ENCODE measurements at regions not wholly inside any gene's neighbourhood (a gene's known extent, or its start where the extent isn't known, plus 50 kb on each side); places are given as distances from the start of the nearest gene placed in this dataset.

DNA sequence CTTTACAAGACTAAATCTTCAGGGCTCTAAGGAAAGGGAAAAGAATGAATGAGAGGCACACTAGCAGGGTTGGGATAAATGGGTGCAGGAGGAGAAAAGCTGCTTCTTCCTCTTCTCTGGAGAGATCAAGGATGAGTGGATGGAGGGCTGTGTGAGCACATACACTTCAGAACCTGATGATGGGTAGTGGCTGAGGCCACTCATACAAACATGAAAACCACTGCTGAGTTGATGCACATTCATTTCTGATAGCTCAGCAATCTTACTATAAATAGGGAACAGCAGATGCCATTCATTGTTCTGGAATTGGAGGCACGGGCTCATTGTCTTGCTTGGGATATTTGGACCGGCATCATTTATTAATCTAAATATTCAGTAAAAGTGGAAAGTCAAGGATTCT lies 152.4 kb upstream of the KCTD1 start:
- H3K27ac ChIP-seq (ENCODE audit: low read length), result no peak overlapping the region
- no peaks in the 10 kb centered on the region for H3K27me3 ChIP-seq (ENCODE audit: control insufficient read depth, insufficient read depth, low read length)
- H3K4me1 Mint-ChIP-seq, result no peaks in the 10 kb centered on the region
- TF ChIP-seq, protein P1, sequence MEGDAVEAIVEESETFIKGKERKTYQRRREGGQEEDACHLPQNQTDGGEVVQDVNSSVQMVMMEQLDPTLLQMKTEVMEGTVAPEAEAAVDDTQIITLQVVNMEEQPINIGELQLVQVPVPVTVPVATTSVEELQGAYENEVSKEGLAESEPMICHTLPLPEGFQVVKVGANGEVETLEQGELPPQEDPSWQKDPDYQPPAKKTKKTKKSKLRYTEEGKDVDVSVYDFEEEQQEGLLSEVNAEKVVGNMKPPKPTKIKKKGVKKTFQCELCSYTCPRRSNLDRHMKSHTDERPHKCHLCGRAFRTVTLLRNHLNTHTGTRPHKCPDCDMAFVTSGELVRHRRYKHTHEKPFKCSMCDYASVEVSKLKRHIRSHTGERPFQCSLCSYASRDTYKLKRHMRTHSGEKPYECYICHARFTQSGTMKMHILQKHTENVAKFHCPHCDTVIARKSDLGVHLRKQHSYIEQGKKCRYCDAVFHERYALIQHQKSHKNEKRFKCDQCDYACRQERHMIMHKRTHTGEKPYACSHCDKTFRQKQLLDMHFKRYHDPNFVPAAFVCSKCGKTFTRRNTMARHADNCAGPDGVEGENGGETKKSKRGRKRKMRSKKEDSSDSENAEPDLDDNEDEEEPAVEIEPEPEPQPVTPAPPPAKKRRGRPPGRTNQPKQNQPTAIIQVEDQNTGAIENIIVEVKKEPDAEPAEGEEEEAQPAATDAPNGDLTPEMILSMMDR (IDR thresholded peaks at IDR 0.05), result no peak
- H3K4me3 ChIP-seq (ENCODE audit: low read length), result no peak overlapping the region
- WGBS (ENCODE audit: insufficient coverage), result no CpG with 5 or more reads among the region's 2 CpGs
- DNase-seq, result no peak
- no peak overlapping the region for H3K27ac Mint-ChIP-seq
- H3K9me3 ChIP-seq (ENCODE audit: control insufficient read depth, insufficient read depth, low read length), result no peaks in the 10 kb centered on the region
- no peak overlapping the region for H3K4me3 Mint-ChIP-seq
- H3K36me3 Mint-ChIP-seq, result no peaks in the 10 kb centered on the region
- intact Hi-C loops (cut with micrococcal nuclease), result no loop called here
- no peak for ATAC-seq
- H3K4me1 ChIP-seq (ENCODE audit: control insufficient read depth, insufficient read depth, low read length), result no peaks in the 10 kb centered on the region
- peaks cover 2 to 7% of the 10 kb centered on the region in 2 donors for H3K27me3 Mint-ChIP-seq (ENCODE audit: low read depth in 2 of 2)
- no peaks in the 10 kb centered on the region for H3K36me3 ChIP-seq (ENCODE audit: control insufficient read depth, insufficient read depth, low read length)
- H3K9me3 Mint-ChIP-seq, result peaks cover 3% of the 10 kb centered on the region in 2 donors

DNA sequence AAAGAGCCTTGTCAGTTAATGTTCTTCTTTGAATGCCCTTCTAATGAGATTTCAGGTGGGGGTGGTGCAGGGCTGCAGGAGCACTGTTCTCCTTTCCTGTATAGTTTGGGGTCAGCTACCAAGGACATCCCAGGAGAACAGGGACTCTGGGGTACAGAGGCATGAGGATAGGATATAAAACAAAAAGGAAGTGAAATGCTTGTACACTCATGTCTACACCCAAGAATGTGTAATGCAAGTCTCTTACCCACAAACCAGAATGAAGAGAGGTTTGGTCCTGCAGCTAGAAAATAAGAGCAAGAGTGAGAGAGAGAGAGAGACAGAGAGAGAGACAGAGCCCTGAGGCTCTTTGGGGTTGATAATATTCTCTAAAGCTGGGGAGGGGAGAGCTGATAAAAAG lies 151.8 kb upstream of the KCTD1 start:
- peaks cover 3 to 4% of the 10 kb centered on the region in 2 donors for H3K9me3 Mint-ChIP-seq
- Histone ChIP-seq H3K36me3 (ENCODE audit: control insufficient read depth, insufficient read depth, low read length) (no peaks in the 10 kb centered on the region), H3K27ac (ENCODE audit: low read length) (no peak overlapping the region), H3K4me1 (ENCODE audit: control insufficient read depth, insufficient read depth, low read length) (no peaks in the 10 kb centered on the region), H3K27me3 (ENCODE audit: control insufficient read depth, insufficient read depth, low read length) (no peaks in the 10 kb centered on the region), H3K9me3 (ENCODE audit: control insufficient read depth, insufficient read depth, low read length) (no peaks in the 10 kb centered on the region), H3K4me3 (ENCODE audit: low read length) (no peak overlapping the region)
- no peak overlapping the region for H3K4me3 Mint-ChIP-seq
- H3K27me3 Mint-ChIP-seq (ENCODE audit: low read depth in 2 of 2), result peaks cover 2 to 7% of the 10 kb centered on the region in 2 donors
- TF ChIP-seq, protein P1 (IDR thresholded peaks at IDR 0.05), result no peak
- intact Hi-C loops (cut with micrococcal nuclease), result no loop called here
- H3K36me3 Mint-ChIP-seq, result no peaks in the 10 kb centered on the region
- no peak overlapping the region for H3K27ac Mint-ChIP-seq
- no peak for ATAC-seq
- H3K4me1 Mint-ChIP-seq, result no peaks in the 10 kb centered on the region
- DNase-seq, result no peak

DNA sequence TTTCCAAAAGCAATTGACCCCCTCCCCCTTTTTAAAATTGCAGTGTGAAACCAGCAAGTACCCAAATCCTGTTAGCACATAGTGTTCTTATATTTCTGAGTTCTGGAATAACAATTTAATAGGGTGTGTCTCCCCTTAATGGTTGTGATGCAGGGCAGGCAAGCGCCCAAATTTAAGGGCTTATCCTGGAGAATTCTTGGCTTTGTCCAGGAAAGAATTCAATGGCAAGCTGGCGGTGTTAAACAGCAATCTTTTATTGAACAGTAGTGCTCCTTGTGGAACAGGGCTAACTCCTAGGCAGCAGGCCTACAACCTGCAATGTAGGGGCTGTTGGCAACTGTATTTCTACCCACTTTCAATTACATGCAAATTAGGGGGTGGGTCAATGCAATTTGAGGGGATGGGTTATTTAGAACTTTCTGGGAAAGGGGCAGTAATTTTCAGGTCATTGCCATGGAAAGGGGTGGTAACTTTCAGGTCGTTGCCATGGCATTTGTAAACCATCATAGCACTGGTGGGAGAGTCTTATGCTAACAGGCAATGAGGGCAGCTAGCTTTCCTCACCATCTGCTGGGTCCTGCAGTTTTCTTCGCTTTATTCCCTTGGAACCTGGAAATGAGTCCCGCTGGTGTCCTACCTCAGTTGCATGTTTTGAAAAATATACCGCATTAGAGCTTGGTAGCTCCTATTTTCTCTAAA lies 149.0 kb upstream of the KCTD1 start:
- WGBS (ENCODE audit: insufficient coverage), result 79% methylated on average over 6 of the region's 6 CpGs
- H3K9me3 Mint-ChIP-seq, result peaks cover 4 to 6% of the 10 kb centered on the region in 2 donors
- intact Hi-C loops (cut with micrococcal nuclease), result no loop called here

More for the DNA sequence above, 149.0 kb upstream of the KCTD1 start:
- no peak for ATAC-seq
- Mint-ChIP-seq H3K27ac (no peak overlapping the region), H3K4me3 (no peak overlapping the region), H3K4me1 (no peaks in the 10 kb centered on the region), H3K27me3 (ENCODE audit: low read depth in 2 of 2) (no peaks in the 10 kb centered on the region), H3K36me3 (no peaks in the 10 kb centered on the region)
- Histone ChIP-seq H3K27ac (ENCODE audit: low read length) (no peak overlapping the region), H3K4me3 (ENCODE audit: low read length) (no peak overlapping the region), H3K27me3 (ENCODE audit: control insufficient read depth, insufficient read depth, low read length) (no peaks in the 10 kb centered on the region), H3K9me3 (ENCODE audit: control insufficient read depth, insufficient read depth, low read length) (no peaks in the 10 kb centered on the region), H3K4me1 (ENCODE audit: control insufficient read depth, insufficient read depth, low read length) (no peaks in the 10 kb centered on the region), H3K36me3 (ENCODE audit: control insufficient read depth, insufficient read depth, low read length) (no peaks in the 10 kb centered on the region)
- TF ChIP-seq, protein P1 (IDR thresholded peaks at IDR 0.05), result no peak
- DNase-seq, result no peak
